Suprapubic skin (tissue), 4 donors: ENCODE measurements at regions not wholly inside any gene's neighbourhood (a gene's known extent, or its start where the extent isn't known, plus 50 kb on each side); places are given as distances from the start of the nearest gene placed in this dataset.

Experiments
- EP300 ChIP-seq: sonication (generic); formaldehyde crosslinking; IDR thresholded peaks from one replicate; pipeline ENCODE4 v1.6.1; 2017; ENCODE audit warnings: antibody characterized with exemption
- POLR2A ChIP-seq, 2 donors: fragments of 450-650 bp; IDR thresholded peaks; one replicate each; pipeline ENCODE4 v1.6.1; 2017; ENCODE audit warnings: antibody characterized with exemption in 2 of 2, mild to moderate bottlenecking in 2 of 2, moderate library complexity in 2 of 2
- POLR2AphosphoS5 ChIP-seq, 3 donors: sonication (generic); formaldehyde crosslinking; IDR thresholded peaks; one replicate each; pipeline ENCODE4 v1.6.1; 2017; ENCODE audit warnings: antibody characterized with exemption in 3 of 3
- TF ChIP-seq, protein P1 (sequence below), 2 donors: fragments of 200-600 bp in 1 of 2; fragments of 450-650 bp in 1 of 2; sonication (generic) in 1 of 2; IDR thresholded peaks; one replicate each; pipeline ENCODE4 v1.5.1; 2016 to 2019; ENCODE audit warnings: antibody characterized with exemption in 2 of 2, mild to moderate bottlenecking in 1 of 2, moderate library complexity in 1 of 2

DNA sequence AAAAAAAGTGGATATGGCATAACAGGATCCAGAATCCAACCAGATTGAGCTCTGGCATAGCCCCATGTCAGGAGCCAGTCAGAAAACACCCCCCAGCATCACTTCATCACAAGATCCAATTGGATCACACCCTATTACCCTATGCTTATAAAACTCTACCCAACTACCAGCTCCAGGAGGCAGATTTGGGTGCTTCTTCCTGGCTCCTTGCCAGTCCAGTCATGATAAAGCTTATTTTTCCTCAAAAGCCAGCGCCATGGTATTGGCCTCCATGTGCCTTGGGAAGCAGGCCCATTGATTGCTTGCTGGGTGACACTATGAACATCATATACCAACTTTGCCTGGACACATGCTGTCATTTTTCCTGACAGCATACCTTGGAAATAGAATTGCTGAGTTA lies 281.4 kb upstream of the MKLN1 start:
- TF ChIP-seq, protein P1, sequence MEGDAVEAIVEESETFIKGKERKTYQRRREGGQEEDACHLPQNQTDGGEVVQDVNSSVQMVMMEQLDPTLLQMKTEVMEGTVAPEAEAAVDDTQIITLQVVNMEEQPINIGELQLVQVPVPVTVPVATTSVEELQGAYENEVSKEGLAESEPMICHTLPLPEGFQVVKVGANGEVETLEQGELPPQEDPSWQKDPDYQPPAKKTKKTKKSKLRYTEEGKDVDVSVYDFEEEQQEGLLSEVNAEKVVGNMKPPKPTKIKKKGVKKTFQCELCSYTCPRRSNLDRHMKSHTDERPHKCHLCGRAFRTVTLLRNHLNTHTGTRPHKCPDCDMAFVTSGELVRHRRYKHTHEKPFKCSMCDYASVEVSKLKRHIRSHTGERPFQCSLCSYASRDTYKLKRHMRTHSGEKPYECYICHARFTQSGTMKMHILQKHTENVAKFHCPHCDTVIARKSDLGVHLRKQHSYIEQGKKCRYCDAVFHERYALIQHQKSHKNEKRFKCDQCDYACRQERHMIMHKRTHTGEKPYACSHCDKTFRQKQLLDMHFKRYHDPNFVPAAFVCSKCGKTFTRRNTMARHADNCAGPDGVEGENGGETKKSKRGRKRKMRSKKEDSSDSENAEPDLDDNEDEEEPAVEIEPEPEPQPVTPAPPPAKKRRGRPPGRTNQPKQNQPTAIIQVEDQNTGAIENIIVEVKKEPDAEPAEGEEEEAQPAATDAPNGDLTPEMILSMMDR (IDR thresholded peaks at IDR 0.05), result no peak
- no peak for TF ChIP-seq POLR2A (IDR thresholded peaks at IDR 0.05)
- no peak for TF ChIP-seq POLR2AphosphoS5 (IDR thresholded peaks at IDR 0.05)
- TF ChIP-seq EP300, result no peak
